ENCODE measurements at regions not wholly inside any gene's neighbourhood (a gene's known extent, or its start where the extent isn't known, plus 50 kb on each side); places are given as distances from the start of the nearest gene placed in this dataset.

- no peak for TF ChIP-seq ZBTB7A (IDR thresholded peaks at IDR 0.05; ENCODE audit: low read depth)
- no peak for TF ChIP-seq CREB1 (IDR thresholded peaks at IDR 0.05; ENCODE audit: low read depth)
- TF ChIP-seq NFIC (IDR thresholded peaks at IDR 0.05): peak; percentile 56; the same call in 1 of the 2 replicates
- TF ChIP-seq MAX (IDR thresholded peaks at IDR 0.05): no peak
- TF ChIP-seq TEAD4 (IDR thresholded peaks at IDR 0.05): peak; percentile 45; the same call in 1 of the 2 replicates
- no peak for TF ChIP-seq RAD21 (IDR thresholded peaks at IDR 0.05; ENCODE audit: low read depth)
Observed at GRCh38 chr4:41799126-41799525, 50.6 kb upstream of the PHOX2B start.
